ENCODE measurements at regions not wholly inside any gene's neighbourhood (a gene's known extent, or its start where the extent isn't known, plus 50 kb on each side); places are given as distances from the start of the nearest gene placed in this dataset.

DNA sequence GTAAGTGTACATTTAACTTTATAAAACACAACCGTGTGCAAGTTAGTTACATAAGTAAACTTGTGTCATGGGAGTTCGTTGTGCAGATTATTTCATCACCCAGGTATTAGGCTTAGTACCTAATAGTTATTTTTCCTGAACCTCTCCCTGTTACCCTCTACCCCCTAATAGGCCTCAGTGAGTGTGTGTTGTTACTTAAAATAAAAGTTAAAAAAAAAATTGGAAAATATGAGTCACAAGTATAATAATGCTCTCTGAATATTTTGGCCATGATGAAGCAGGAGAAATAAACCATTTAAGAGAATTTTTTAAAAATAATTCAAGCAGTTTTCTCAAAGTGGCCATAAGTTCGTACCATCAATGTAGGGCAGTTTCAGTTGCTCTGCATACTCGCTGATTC is 105.1 kb upstream of the GRID2 start:
- TF ChIP-seq POLR2A (IDR thresholded peaks at IDR 0.05) (no peak), POLR2AphosphoS5 (IDR thresholded peaks at IDR 0.05) (no peak)
- TF ChIP-seq, protein P1, sequence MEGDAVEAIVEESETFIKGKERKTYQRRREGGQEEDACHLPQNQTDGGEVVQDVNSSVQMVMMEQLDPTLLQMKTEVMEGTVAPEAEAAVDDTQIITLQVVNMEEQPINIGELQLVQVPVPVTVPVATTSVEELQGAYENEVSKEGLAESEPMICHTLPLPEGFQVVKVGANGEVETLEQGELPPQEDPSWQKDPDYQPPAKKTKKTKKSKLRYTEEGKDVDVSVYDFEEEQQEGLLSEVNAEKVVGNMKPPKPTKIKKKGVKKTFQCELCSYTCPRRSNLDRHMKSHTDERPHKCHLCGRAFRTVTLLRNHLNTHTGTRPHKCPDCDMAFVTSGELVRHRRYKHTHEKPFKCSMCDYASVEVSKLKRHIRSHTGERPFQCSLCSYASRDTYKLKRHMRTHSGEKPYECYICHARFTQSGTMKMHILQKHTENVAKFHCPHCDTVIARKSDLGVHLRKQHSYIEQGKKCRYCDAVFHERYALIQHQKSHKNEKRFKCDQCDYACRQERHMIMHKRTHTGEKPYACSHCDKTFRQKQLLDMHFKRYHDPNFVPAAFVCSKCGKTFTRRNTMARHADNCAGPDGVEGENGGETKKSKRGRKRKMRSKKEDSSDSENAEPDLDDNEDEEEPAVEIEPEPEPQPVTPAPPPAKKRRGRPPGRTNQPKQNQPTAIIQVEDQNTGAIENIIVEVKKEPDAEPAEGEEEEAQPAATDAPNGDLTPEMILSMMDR (IDR thresholded peaks at IDR 0.05), result no peak
